IPS-18c (cell line): ENCODE measurements at regions not wholly inside any gene's neighbourhood (a gene's known extent, or its start where the extent isn't known, plus 50 kb on each side); places are given as distances from the start of the nearest gene placed in this dataset.

Source experiments
- H3K4me3 ChIP-seq: 2 replicates; pipeline ENCODE4 v1.7.0; 2013; ENCODE audit warnings: low read depth, mild to moderate bottlenecking, low read length, moderate library complexity; ENCODE audit not compliant: insufficient read depth
- H3K9me3 ChIP-seq: one replicate; pipeline ENCODE4 v1.6.1; 2013; ENCODE audit warnings: mild to moderate bottlenecking, low read length, moderate library complexity; ENCODE audit not compliant: control insufficient read depth, insufficient read depth

GRCh38 chr5:89899559-89899958 lies 510.0 kb downstream of the CETN3 start:
- no peak overlapping the region for H3K4me3 ChIP-seq
- no peaks in the 10 kb centered on the region for H3K9me3 ChIP-seq

- Histone ChIP-seq H3K4me3 (no peak overlapping the region), H3K9me3 (no peaks in the 10 kb centered on the region)
Measured at GRCh38 chr5:89893546-89893945, 516.0 kb downstream of the CETN3 start.

- Histone ChIP-seq H3K9me3 (no peaks in the 10 kb centered on the region), H3K4me3 (no peak overlapping the region)
Measured at GRCh38 chr5:89885670-89886069, 523.9 kb downstream of the CETN3 start.

GRCh38 chr5:89883967-89884366 lies 525.6 kb downstream of the CETN3 start:
- H3K9me3 ChIP-seq: no peaks in the 10 kb centered on the region
- no peak overlapping the region for H3K4me3 ChIP-seq

- Histone ChIP-seq H3K4me3 (no peak overlapping the region), H3K9me3 (no peaks in the 10 kb centered on the region)
Measured at GRCh38 chr5:89878140-89879132, 531.1 kb downstream of the CETN3 start.

GRCh38 chr5:89871906-89872305 lies 537.6 kb downstream of the CETN3 start:
- no peaks in the 10 kb centered on the region for H3K9me3 ChIP-seq

GRCh38 chr5:89869346-89869745 lies 540.2 kb downstream of the CETN3 start:
- H3K4me3 ChIP-seq: no peak overlapping the region

More at GRCh38 chr5:89871906-89872305, 537.6 kb downstream of the CETN3 start:
- no peak overlapping the region for H3K4me3 ChIP-seq

GRCh38 chr5:89866410-89866809 lies 543.1 kb downstream of the CETN3 start:
- Histone ChIP-seq H3K4me3 (no peak overlapping the region), H3K9me3 (no peaks in the 10 kb centered on the region)

More at GRCh38 chr5:89869346-89869745, 540.2 kb downstream of the CETN3 start:
- no peaks in the 10 kb centered on the region for H3K9me3 ChIP-seq

- no peak overlapping the region for H3K4me3 ChIP-seq
- H3K9me3 ChIP-seq: no peaks in the 10 kb centered on the region
Measured at GRCh38 chr5:89864941-89865340, 544.6 kb downstream of the CETN3 start.

DNA sequence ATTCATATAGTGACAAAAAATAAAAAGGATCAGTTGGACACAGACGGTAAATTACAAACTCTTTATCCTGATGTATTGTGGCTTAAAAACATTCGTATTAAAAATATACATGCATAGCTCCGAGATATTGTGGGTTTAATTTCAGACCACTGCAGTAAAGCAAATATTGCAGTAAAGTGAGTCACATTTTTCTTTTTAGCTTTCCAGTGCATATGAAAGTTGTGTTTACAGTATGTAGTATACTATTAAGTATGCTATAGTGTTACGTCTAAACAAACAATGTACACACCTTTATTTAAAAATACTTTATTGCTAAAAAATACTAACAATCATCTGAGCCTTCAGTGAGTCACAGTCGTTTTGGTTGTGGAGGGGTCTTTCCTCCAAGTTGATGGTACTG lies 551.8 kb downstream of the CETN3 start:
- Histone ChIP-seq H3K4me3 (no peak overlapping the region), H3K9me3 (no peaks in the 10 kb centered on the region)

GRCh38 chr5:89855417-89855816 lies 554.1 kb downstream of the CETN3 start:
- Histone ChIP-seq H3K9me3 (no peaks in the 10 kb centered on the region), H3K4me3 (no peak overlapping the region)

DNA sequence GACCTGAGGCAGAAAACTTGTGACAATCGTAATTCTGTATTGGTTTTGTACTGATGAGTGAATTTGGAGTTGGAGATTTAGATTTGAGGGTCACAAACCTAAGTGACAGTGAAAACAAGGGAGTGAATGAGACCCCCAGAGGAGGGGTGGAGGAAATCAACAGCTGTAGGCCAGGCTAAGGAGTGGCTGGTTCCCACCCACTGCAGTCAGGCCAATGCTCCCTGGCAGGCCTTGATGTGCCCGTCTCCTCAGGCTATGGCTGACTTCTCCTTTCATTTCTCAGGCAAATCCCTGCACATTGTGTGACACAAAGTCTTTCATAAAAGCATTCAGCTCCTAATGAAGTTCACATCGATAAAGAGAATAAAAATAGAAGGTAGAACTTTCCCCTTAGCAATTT lies 557.6 kb downstream of the CETN3 start:
- H3K4me3 ChIP-seq: no peak overlapping the region
- H3K9me3 ChIP-seq: no peaks in the 10 kb centered on the region

GRCh38 chr5:89850513-89850865 lies 559.1 kb downstream of the CETN3 start:
- H3K9me3 ChIP-seq: no peaks in the 10 kb centered on the region
- H3K4me3 ChIP-seq: no peak overlapping the region

DNA sequence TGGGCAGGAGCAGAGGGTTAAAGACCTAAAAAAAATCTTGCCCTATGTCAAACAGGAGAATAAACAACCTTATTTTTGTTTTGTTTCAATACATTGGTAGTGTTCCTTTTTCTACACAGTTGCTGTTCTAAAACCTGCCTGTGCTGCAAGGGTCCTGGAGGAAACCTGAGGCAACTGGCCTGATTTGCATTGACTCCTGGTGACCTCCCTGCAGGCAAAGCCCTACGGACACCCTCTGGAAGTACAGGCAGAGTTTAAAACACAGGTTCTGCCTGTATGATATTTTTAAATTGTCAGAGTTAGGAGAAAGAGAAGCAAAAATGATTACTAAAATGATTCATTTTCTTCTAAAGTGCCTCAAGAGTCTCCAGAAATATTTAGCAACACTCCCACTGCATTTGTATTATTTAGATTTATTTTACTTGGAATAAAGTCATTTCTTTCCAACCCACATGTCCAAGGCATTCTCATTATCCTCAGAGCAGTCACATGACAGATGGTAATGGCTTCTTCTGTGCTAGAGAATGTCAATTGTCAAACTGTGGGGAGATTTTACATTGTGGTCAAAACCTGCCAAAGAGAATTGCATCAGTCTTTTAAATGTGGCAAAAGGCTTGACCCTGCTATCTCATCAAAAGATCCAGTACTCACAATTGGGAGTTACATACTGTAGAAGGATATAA lies 559.6 kb downstream of the CETN3 start:
- Histone ChIP-seq H3K9me3 (no peaks in the 10 kb centered on the region), H3K4me3 (no peak overlapping the region)

- H3K4me3 ChIP-seq: no peak overlapping the region
- H3K9me3 ChIP-seq: no peaks in the 10 kb centered on the region
Measured at GRCh38 chr5:89847743-89848142, 561.8 kb downstream of the CETN3 start.

- no peaks in the 10 kb centered on the region for H3K9me3 ChIP-seq
- H3K4me3 ChIP-seq: no peak overlapping the region
Measured at GRCh38 chr5:89844548-89844947, 565.0 kb downstream of the CETN3 start.

GRCh38 chr5:89842531-89842930 lies 567.0 kb downstream of the CETN3 start:
- no peak overlapping the region for H3K4me3 ChIP-seq
- no peaks in the 10 kb centered on the region for H3K9me3 ChIP-seq

DNA sequence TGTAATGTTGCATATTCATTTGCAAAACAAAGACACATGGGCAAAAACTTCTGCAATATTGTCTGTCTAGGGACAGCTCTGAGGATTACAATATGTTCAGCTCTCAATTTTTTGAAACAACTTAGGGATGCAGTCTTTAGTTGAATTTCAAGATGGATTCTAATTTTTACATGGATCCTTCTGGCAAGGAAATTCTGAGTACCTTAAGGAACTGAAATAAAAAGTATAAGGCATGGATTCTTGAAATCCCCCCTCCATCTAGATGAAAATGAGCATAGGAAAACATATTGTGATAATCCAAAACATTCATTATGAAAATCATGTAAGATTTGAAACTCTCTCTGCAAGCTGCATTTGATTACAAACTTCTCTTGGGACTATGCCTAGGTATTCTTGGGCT lies 568.6 kb downstream of the CETN3 start:
- Histone ChIP-seq H3K4me3 (no peak overlapping the region), H3K9me3 (no peaks in the 10 kb centered on the region)
